GM12892 (cell line): ENCODE measurements at regions not wholly inside any gene's neighbourhood (a gene's known extent, or its start where the extent isn't known, plus 50 kb on each side); places are given as distances from the start of the nearest gene placed in this dataset.
"Not testable (repeated sequence)": the region's sequence is repeated elsewhere in the genome, so short reads cannot be mapped to it uniquely, and the experiment has no call there.

Source experiments
- DNase-seq: peaks from one replicate; pipeline ENCODE4 v3.0.0; 2011; ENCODE audit not compliant: insufficient read length
- FAIRE-seq: peaks from 2 replicates; lab custom pipeline; 2011; peaks lifted over from hg19 to GRCh38; lab: Jason Lieb, UNC
- POLR2A ChIP-seq: IDR thresholded peaks from 2 replicates; pipeline ENCODE4 v1.6.1; 2011; ENCODE audit warnings: low read depth, low read length, control low read depth
- POLR2AphosphoS5 ChIP-seq: IDR thresholded peaks from 2 replicates; pipeline ENCODE4 v1.6.1; 2011; ENCODE audit warnings: low read depth, low read length, control low read depth
- TAF1 ChIP-seq: IDR thresholded peaks from 2 replicates; pipeline ENCODE4 v1.6.1; 2011; ENCODE audit warnings: low read depth, mild to moderate bottlenecking, control low read depth, low read length, borderline replicate concordance

DNA sequence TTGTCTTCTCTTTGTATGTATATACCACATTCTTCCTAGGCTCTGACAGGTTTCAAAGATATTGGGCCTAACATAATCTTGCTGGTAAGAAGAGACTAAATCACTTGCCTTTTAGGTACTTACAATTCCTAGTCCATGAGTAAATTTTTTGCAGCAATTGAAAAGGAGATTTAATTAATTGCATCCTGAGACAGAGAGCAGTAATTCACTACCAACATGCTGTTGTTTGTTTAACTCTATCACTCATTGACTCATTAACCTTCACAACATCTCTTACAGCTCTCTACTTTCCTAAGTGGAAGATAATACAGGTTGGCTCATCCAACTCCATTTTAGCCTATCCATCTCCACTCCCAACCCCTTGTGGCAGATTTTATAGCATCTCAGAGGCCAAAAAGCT, 280.4 kb downstream of the ALDH8A1 start:
- DNase-seq (no peak), FAIRE-seq (no peak)
- no peak for TF ChIP-seq POLR2A
- no peak for TF ChIP-seq POLR2AphosphoS5
- no peak for TF ChIP-seq TAF1

DNA sequence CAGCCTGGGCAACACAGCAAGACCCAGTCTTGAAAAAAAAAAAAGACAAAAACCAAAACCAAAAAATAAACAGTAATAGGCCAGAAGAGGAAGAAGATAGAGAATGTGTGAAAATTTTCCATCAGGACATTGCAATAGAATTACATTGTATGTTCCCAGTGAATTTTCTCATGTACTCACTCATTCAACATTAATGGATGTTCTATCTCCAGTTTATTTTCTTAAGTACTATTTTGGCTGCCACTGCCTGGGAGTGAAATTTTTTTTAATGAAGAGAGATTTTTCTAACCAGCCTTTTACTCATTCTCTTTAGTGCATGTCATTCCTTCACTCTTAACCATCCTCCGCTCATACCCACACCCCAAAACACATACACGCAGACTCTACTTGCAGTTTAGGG, 282.8 kb downstream of the ALDH8A1 start:
- FAIRE-seq (no peak), DNase-seq (no peak)
- TF ChIP-seq POLR2A (no peak), TAF1 (no peak), POLR2AphosphoS5 (no peak)

DNA sequence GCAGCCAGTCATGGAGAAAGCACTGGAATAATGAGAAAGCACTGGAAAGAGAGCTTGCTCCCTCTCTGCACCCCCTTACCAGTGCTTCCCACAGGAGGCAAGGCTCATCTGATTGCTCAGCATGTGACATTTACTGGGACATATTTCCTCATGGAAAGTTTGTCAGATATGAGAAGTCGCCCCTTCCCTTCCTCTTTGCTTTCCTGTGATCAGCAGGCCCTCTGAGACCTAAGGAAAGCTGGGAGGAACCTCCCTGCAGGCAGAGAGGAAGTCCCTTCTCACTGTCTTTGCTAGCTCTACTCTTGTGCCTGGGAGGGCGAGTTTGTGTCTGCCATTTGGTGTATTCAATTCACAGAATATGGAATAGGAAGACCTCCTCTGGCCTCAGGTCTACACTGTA, 283.8 kb downstream of the ALDH8A1 start:
- FAIRE-seq = no peak
- no peak for TF ChIP-seq POLR2AphosphoS5
- TF ChIP-seq TAF1 = no peak
- no peak for TF ChIP-seq POLR2A
- DNase-seq = no peak

DNA sequence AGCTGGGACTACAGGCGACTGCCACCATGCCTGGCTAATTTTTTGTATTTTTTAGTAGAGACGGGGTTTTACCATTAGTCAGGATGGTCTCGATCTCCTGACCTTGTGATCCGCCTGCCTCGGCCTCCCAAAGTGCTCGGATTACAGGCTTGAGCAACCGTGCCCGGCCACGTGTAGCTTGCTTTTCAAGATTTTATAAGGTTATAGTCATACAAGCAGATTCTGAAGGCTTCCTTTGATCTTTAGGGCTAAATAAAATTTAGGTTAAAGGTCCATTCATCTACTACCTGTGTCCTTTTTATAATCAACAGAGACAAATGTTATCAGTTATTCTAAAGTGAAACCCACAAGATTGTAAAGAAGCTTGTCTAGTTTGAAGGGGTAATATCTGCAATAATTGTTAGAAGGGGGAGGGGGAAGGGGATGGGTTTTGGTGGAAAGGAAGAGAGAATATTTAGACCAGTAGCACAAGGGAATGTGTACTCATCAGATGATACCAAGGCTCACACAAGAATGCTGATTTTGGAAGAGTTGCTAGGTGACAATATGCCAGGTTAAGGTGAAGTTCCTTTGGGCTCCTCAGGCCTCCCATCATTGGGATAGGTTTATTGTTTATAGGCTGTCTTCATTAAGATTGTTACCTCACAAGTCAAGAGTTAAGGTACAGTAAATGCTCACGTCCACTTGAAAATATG, 284.7 kb downstream of the ALDH8A1 start:
- no peak for TF ChIP-seq POLR2AphosphoS5
- FAIRE-seq = no peak

DNA sequence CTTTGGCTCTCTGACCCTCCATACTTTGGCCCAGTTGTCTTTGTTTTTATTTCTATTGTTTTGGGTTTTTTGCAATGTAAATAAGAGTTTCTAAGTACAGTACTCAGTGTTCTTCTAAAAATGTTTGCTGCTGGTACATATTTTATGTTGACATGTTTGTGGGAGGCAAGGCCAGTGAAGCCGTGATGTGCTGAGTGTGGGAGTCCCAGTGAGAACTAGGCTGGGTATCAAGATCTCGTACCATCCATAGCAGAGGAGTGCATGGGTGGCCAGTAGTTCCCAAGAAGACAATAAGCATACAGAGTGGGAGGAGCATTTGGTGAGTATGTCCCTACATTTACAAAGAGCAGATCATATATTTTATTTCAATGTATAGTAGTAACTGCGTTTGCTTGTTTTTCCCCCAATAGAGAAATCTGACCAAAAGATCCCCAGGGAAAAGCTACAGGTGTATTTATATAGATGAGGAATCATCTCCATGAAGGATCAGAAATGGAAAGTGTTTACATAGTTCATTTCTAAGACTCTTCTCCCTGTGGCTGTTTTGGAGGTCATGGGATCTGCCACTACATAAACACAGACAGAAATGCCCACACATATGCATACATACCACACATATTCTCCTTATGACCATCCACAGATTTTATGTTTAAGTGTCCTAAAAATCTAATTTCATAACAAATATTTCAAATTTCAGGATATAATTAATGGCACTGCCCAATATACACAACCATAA, 285.9 kb downstream of the ALDH8A1 start:
- TF ChIP-seq TAF1 = no peak
- no peak for TF ChIP-seq POLR2AphosphoS5
- TF ChIP-seq POLR2A = no peak
- DNase-seq = no peak
- FAIRE-seq = no peak

More for the DNA sequence above, 284.7 kb downstream of the ALDH8A1 start:
- no peak for DNase-seq

DNA sequence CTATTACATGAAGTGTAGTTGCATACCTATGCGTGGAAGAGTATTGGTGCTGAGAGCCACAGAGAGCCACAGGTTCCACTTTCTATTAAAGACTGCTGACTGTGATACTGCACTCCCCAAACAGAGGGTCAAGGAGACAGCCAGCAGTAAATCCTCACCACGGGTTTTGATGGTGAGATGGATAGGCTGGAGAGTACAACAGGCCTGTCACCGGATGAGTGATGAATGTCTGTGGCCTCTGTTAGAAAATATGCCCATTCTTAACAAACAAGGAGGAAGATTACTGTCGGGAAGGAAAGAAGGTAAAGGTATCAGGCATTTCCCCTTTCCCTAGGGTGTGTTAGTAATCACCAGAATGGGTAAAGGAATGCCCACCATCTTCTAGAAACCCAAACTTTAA, 286.5 kb downstream of the ALDH8A1 start:
- TF ChIP-seq POLR2AphosphoS5 (no peak), TAF1 (no peak), POLR2A (no peak)
- DNase-seq (no peak), FAIRE-seq (no peak)

DNA sequence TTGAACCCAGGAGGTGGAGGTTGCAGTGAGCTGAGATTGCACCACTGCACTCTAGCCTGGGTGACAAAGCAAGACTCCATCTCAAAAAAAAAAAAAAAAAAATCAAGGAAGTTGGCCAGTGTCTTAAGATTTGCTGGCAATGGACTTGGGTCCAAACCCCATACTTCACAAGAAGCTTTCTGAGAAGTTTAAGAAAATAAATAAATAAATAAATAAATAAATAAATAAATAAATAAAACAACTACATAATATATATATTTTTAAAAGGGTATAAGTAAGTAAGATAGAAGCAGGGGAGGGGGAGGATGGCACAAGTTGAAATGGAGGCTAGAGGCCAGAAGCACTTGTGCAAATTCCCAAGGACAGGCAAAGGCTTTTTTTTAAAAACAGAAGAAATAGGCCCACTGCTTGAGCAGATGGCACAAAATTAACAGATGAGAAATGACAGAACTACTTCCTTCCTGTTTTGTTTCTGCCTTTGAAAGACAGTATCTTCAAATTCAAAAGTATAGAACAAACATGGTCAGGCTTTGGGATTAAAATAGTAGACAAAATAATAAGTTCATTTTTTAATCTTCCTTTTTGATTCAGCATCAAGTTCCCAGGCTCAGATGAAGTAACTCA, 287.7 kb downstream of the ALDH8A1 start:
- DNase-seq = no peak
- TF ChIP-seq POLR2AphosphoS5 = no peak
- no peak for TF ChIP-seq POLR2A
- TF ChIP-seq TAF1 = no peak
- no peak for FAIRE-seq

DNA sequence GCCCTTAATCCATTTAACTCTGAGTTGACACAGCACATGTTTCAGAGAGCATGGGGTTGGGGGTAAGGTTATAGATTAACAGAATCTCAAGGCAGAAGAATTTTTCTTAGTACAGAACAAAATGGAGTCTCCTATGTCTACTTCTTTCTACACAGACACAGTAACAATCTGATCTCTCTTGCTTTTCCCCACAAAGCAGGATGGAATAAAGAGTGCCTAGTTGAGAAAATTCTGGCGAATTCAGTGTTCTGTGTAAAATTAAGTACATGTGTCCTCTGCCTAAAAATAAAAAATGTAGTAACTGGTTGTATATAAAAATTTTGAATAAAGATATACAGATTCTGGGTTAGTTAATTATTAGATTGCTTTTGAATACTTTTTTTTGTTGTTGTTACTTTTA, 290.0 kb downstream of the ALDH8A1 start:
- not testable (repeated sequence) for FAIRE-seq, DNase-seq

DNA sequence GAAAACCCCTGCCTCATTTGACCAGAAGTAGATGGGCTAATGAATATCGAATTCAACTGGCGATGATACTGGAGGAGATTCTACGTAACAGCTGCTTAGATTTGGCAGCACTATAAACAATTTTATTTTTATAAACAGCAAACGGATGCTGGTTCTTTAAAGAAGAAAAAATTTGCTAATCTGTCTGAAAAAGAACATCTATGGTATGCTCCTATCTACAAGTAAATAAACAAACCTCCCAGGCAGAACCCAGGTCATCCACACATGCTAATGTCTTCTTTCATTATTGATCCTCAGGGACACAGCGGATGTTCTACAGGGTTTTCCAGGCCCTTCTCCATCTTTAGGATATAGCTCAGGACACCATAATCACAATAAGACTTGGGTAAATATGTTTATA, 291.3 kb downstream of the ALDH8A1 start:
- DNase-seq = no peak
- FAIRE-seq = no peak
- TF ChIP-seq POLR2A = no peak
- no peak for TF ChIP-seq TAF1

DNA sequence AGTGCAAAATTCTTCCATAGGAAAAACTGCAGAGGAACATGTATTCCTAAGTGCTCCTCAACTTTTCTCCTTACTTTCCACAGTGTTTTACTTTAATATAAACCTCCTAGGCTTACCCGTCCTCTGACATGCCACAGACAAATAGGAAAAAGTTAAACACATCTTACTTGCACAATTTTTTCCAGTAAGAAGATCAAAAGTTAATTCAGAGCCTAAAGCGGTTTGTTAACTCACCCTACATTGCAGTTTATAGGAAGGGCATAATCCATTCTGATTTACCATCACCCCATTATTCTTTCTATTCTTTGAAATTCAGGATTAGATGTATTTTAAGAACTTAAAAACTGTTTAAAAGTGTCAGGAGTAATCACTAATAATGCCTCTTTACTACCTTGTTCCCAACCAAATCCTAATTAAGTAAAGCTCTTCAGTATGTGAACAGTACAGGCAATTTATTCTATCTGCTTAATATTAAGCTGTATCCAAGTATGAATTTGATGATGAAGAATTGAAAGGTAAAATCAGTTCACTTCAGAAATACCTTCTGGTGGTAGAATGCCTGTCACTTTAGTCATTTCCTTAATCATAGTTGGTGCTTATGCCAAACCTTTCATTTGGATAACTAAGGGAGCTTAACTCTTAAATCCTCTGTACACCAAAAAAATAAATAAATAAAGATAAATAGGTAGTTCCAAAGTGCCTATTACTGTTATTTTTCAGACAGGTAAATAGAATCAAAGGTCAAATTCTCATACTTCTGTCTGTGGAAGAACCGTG, 292.0 kb downstream of the ALDH8A1 start:
- FAIRE-seq (no peak), DNase-seq (no peak)
- TF ChIP-seq TAF1 (no peak), POLR2A (no peak), POLR2AphosphoS5 (no peak)

DNA sequence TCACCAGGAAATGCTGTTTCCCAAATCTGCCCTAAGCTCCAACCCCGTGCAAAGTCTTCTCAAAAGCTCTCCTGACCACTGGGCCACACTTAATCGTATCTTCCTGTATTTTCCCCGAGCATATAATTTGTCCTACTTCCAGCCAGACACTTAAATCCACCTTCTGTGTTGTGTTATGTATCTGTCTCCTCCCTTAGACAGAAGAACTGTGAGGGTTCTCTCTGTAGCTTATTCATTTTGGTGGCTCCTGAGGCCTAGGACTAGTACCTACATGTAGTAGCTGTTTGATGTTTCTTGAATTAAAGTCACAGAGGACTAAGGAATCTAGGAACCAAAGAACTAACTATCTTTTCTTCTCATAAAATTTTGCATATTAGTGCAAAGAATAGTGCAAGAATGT, 292.6 kb downstream of the ALDH8A1 start:
- TF ChIP-seq POLR2AphosphoS5 (no peak), POLR2A (no peak), TAF1 (no peak)
- FAIRE-seq (no peak), DNase-seq (no peak)

DNA sequence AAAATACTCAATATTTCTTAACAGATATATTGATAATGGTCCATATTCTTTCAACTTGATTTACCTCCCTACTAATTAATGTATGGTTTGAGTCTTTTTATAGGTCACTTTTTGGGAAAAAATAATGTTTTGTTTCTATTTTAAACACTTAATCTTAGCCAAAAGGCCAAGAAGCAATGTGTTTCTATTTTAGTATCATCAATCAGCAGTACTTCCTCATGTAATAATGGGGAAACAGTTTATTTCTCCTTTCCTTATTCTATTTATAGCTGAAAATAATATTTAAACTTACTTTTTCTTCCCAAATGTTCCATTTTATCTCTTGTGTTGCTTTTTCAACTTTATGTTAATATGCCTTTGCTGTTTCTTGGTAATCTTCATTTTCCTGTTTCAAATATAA, 295.1 kb downstream of the ALDH8A1 start:
- TF ChIP-seq POLR2A (no peak), POLR2AphosphoS5 (no peak), TAF1 (no peak)
- FAIRE-seq (no peak), DNase-seq (no peak)

DNA sequence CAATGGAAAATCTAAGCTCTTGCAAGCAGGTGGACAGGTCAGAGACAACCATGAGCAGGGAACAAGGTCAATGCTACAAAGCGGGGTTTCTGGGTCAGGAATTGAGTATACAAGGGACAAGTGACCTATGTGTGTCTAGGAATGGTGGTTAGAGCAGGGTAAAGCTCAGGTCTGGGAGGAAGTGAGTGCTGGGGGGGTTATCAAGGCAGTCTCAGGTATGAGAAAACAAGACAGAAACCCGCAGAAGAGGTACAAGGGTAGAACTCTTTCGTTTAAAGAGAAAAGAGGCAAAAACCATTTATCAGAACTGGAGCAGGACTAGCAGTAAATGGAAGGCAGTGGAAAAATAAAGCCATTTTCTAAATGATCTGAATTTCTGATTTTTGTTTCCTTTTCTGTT, 298.4 kb downstream of the ALDH8A1 start:
- FAIRE-seq (peak; percentile 21), DNase-seq (no peak)
- TF ChIP-seq TAF1 (no peak), POLR2A (no peak), POLR2AphosphoS5 (no peak)

DNA sequence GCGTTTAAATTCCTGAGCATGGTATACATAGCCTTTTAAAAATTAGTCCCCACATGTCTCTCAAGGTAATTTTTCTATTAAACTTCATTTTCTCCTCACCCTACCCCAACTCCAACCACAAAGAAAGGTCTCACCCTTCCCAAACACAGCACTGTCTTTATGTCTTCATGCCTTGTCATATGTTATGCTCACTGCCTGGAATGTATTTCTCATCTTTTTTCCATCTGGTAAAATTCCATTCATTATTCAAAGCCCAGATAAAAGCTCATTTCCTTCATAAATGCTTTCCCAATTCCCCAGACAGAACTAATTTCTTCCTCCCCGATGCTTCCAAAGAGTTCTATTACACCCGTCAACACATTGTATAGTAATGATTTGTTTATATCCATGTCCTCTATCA, 302.0 kb downstream of the ALDH8A1 start:
- TF ChIP-seq POLR2A (no peak), POLR2AphosphoS5 (no peak), TAF1 (no peak)
- FAIRE-seq (no peak), DNase-seq (no peak)
